Mesothelial cell of epicardium (in vitro differentiated cells): ENCODE measurements at regions not wholly inside any gene's neighbourhood (a gene's known extent, or its start where the extent isn't known, plus 50 kb on each side); places are given as distances from the start of the nearest gene placed in this dataset.

Experiments
- DNase-seq, 2 experiments: peaks; one replicate each; pipeline ENCODE4 v3.0.0; 2021; ENCODE audit warnings: low spot score in 2 of 2; ENCODE audit not compliant: unreplicated experiment in 2 of 2
- H3K27ac Mint-ChIP-seq: 2 replicates; pipeline ENCODE4 v1.8.0; 2021; ENCODE audit warnings: mixed read lengths
- H3K27me3 Mint-ChIP-seq: 2 replicates; pipeline ENCODE4 v1.8.0; 2021; ENCODE audit warnings: low read depth, mixed read lengths
- H3K36me3 Mint-ChIP-seq: 2 replicates; pipeline ENCODE4 v1.8.0; 2021; ENCODE audit warnings: mixed read lengths
- H3K4me1 Mint-ChIP-seq: 2 replicates; pipeline ENCODE4 v1.8.0; 2021; ENCODE audit warnings: mixed read lengths
- H3K4me3 Mint-ChIP-seq: 2 replicates; pipeline ENCODE4 v1.8.0; 2021; ENCODE audit warnings: mild to moderate bottlenecking, moderate library complexity, mixed read lengths
- H3K9me3 Mint-ChIP-seq: 2 replicates; pipeline ENCODE4 v1.8.0; 2021; ENCODE audit warnings: mixed read lengths
- CTCF ChIP-seq: fragments of 200-600 bp; sonication (generic); IDR thresholded peaks from one replicate; pipeline ENCODE4 v1.5.0; 2021; ENCODE audit warnings: antibody characterized with exemption; ENCODE audit not compliant: unreplicated experiment

GRCh38 chr19:31572976-31573298 lies 223.7 kb upstream of the TSHZ3 start:
- peaks cover 28% of the 10 kb centered on the region for H3K4me1 Mint-ChIP-seq
- H3K9me3 Mint-ChIP-seq, result no peaks in the 10 kb centered on the region
- no peaks in the 10 kb centered on the region for H3K36me3 Mint-ChIP-seq
- TF ChIP-seq CTCF, result no peak
- H3K27ac Mint-ChIP-seq, result no peak overlapping the region
- H3K27me3 Mint-ChIP-seq, result peaks cover under 1% of the 10 kb centered on the region
- DNase-seq, result no peak
- H3K4me3 Mint-ChIP-seq, result no peak overlapping the region

DNA sequence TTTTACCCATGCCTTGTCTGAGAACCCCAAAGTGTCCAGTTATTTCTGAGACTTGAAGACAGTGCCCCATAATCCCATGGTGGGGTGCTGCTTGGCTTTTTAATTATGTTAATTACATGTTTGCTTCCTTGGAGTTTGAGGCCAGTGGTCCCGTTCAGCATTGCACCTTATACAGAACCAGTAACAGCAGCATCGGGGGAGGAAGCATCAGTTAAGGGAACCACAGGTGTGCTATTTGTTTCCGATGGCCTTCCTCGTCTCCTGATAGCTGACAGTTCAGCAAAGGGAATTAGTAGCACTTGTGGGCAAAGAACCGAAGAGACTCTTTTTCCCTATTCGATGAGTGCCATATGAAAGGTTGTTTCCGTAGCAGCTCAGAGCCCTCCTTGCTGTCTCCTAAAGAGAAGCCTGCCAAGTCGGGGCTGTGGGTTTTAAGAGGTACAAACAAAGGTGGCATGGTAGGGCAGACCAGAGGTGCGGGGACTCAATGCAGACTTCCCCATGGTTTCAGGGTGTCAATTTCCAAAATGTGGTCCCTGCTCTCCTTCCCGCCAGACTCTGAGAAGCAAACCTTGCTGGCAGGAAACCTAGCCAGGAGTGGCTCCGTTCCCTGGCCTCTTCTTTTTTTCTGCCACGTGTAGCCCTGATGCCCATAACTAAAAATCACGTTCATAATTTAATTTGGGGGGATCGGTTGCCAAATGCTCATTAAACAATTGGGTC lies 225.2 kb upstream of the TSHZ3 start:
- Mint-ChIP-seq H3K36me3 (no peaks in the 10 kb centered on the region), H3K4me3 (no peak overlapping the region), H3K27ac (no peak overlapping the region), H3K27me3 (peaks cover 2% of the 10 kb centered on the region), H3K4me1 (peaks cover 28% of the 10 kb centered on the region), H3K9me3 (no peaks in the 10 kb centered on the region)
- DNase-seq, result no peak
- TF ChIP-seq CTCF, result no peak

- no peak overlapping the region for H3K4me3 Mint-ChIP-seq
- H3K27me3 Mint-ChIP-seq, result peaks cover 2% of the 10 kb centered on the region
- no peaks in the 10 kb centered on the region for H3K36me3 Mint-ChIP-seq
- H3K27ac Mint-ChIP-seq, result no peak overlapping the region
- DNase-seq, result no peak
- no peak for TF ChIP-seq CTCF
- peaks cover 28% of the 10 kb centered on the region for H3K4me1 Mint-ChIP-seq
- no peaks in the 10 kb centered on the region for H3K9me3 Mint-ChIP-seq
Observed at GRCh38 chr19:31575846-31576335, 226.7 kb upstream of the TSHZ3 start.

GRCh38 chr19:31578326-31578725 lies 229.1 kb upstream of the TSHZ3 start:
- H3K36me3 Mint-ChIP-seq, result no peaks in the 10 kb centered on the region
- no peaks in the 10 kb centered on the region for H3K9me3 Mint-ChIP-seq
- TF ChIP-seq CTCF, result no peak
- H3K27me3 Mint-ChIP-seq, result peaks cover 2% of the 10 kb centered on the region
- no peak overlapping the region for H3K27ac Mint-ChIP-seq
- H3K4me3 Mint-ChIP-seq, result no peak overlapping the region
- peaks cover 17% of the 10 kb centered on the region for H3K4me1 Mint-ChIP-seq
- no peak for DNase-seq

- Mint-ChIP-seq H3K9me3 (no peaks in the 10 kb centered on the region), H3K4me3 (no peak overlapping the region), H3K27ac (no peak overlapping the region), H3K36me3 (no peaks in the 10 kb centered on the region), H3K4me1 (peaks cover 10% of the 10 kb centered on the region), H3K27me3 (peaks cover 2% of the 10 kb centered on the region)
- TF ChIP-seq CTCF, result no peak
- DNase-seq, result no peak
Observed at GRCh38 chr19:31583148-31583547, 233.9 kb upstream of the TSHZ3 start.

- no peak overlapping the region for H3K27ac Mint-ChIP-seq
Observed at GRCh38 chr19:31586282-31586681, 237.0 kb upstream of the TSHZ3 start.

More at GRCh38 chr19:31586282-31586681, 237.0 kb upstream of the TSHZ3 start:
- H3K36me3 Mint-ChIP-seq, result no peaks in the 10 kb centered on the region
- TF ChIP-seq CTCF, result no peak
- DNase-seq, result no peak
- H3K4me3 Mint-ChIP-seq, result no peak overlapping the region
- H3K4me1 Mint-ChIP-seq, result peaks cover 10% of the 10 kb centered on the region
- H3K27me3 Mint-ChIP-seq, result peaks cover 8% of the 10 kb centered on the region
- H3K9me3 Mint-ChIP-seq, result peaks cover 8% of the 10 kb centered on the region
